GM23338 (cell line): ENCODE measurements at regions not wholly inside any gene's neighbourhood (a gene's known extent, or its start where the extent isn't known, plus 50 kb on each side); places are given as distances from the start of the nearest gene placed in this dataset.

ENCODE experiments used
- ATAC-seq: fragments of 200-7000 bp; cut with Tn5 transposase; 3 replicates; pipeline ENCODE4 v1.9.1; 2020
- DNase-seq: peaks from one replicate; pipeline ENCODE4 v3.0.0-alpha.2; 2015; ENCODE audit warnings: low spot score
- H2AFZ ChIP-seq: fragments of 200-600 bp; sonication (generic); 2 replicates; pipeline ENCODE4 v1.8.0; 2016; ENCODE audit warnings: antibody characterized with exemption, mild to moderate bottlenecking, moderate library complexity
- H3F3A ChIP-seq: fragments of 200-600 bp; sonication (generic); replicated peaks from 2 replicates; pipeline ENCODE4 v1.8.0; 2017; ENCODE audit warnings: antibody characterized with exemption, mixed run types, low read depth
- H3K27ac ChIP-seq: fragments of 200-600 bp; sonication (generic); 2 replicates; pipeline ENCODE4 v1.6.1; 2016; ENCODE audit warnings: low read depth
- H3K27me3 ChIP-seq: fragments of 200-600 bp; sonication (generic); 2 replicates; pipeline ENCODE4 v1.8.0; 2016; ENCODE audit warnings: mild to moderate bottlenecking, mixed run types, moderate library complexity; ENCODE audit not compliant: insufficient read depth
- H3K36me3 ChIP-seq: fragments of 200-600 bp; sonication (generic); 2 replicates; pipeline ENCODE4 v1.8.0; 2016; ENCODE audit warnings: mild to moderate bottlenecking; ENCODE audit not compliant: insufficient read depth
- H3K4me1 ChIP-seq: fragments of 200-600 bp; sonication (generic); 2 replicates; pipeline ENCODE4 v1.8.0; 2016; ENCODE audit warnings: mild to moderate bottlenecking, moderate library complexity; ENCODE audit not compliant: insufficient read depth
- H3K4me2 ChIP-seq: fragments of 200-600 bp; sonication (generic); 2 replicates; pipeline ENCODE4 v1.7.1; 2017; ENCODE audit warnings: mixed run types
- H3K4me3 ChIP-seq: fragments of 200-600 bp; sonication (generic); 2 replicates; pipeline ENCODE4 v1.6.1; 2016; ENCODE audit warnings: mixed run types
- H3K79me2 ChIP-seq: fragments of 200-600 bp; sonication (generic); replicated peaks from 2 replicates; pipeline ENCODE4 v1.8.0; 2017; ENCODE audit warnings: mild to moderate bottlenecking; ENCODE audit not compliant: insufficient read depth
- H3K9me2 ChIP-seq: fragments of 200-600 bp; sonication (generic); 2 replicates; pipeline ENCODE4 v1.8.0; 2017; ENCODE audit not compliant: insufficient read depth
- H4K20me1 ChIP-seq: fragments of 200-600 bp; sonication (generic); replicated peaks from 2 replicates; pipeline ENCODE4 v1.8.0; 2017; ENCODE audit warnings: mild to moderate bottlenecking; ENCODE audit not compliant: insufficient read depth
- H3K27ac Mint-ChIP-seq: 2 replicates; pipeline ENCODE4 v1.8.0; 2020; ENCODE audit warnings: inconsistent platforms, mild to moderate bottlenecking, moderate library complexity, mixed read lengths
- H3K27me3 Mint-ChIP-seq: 3 replicates; pipeline ENCODE4 v1.8.0; 2022; ENCODE audit warnings: low read depth, mild to moderate bottlenecking, moderate library complexity, mixed read lengths, inconsistent platforms; ENCODE audit not compliant: insufficient read depth, poor library complexity
- H3K36me3 Mint-ChIP-seq: 3 replicates; pipeline ENCODE4 v1.8.0; 2021; ENCODE audit warnings: low read depth, mild to moderate bottlenecking, inconsistent platforms, moderate library complexity, mixed read lengths
- H3K4me1 Mint-ChIP-seq: 3 replicates; pipeline ENCODE4 v1.8.0; 2020; ENCODE audit warnings: mild to moderate bottlenecking, inconsistent platforms, mixed read lengths
- H3K4me3 Mint-ChIP-seq: 3 replicates; pipeline ENCODE4 v1.8.0; 2021; ENCODE audit warnings: moderate library complexity, mild to moderate bottlenecking, inconsistent platforms, mixed read lengths
- H3K9me3 Mint-ChIP-seq: 3 replicates; pipeline ENCODE4 v1.8.0; 2020; ENCODE audit warnings: moderate library complexity, mild to moderate bottlenecking, inconsistent platforms, mixed read lengths
- CREB1 ChIP-seq: fragments of 250-450 bp; sonication (Bioruptor Pico); IDR thresholded peaks from 2 replicates; pipeline ENCODE4 v1.5.0; 2020; ENCODE audit warnings: low read depth, mild to moderate bottlenecking, moderate library complexity
- CTCF ChIP-seq, 2 experiments: fragments of 200-600 bp in 1 of 2; sonication (generic) in 1 of 2; conservative IDR thresholded peaks; 2 replicates each; pipeline versions ENCODE4 v1.5.1 to v1.6.1; 2016 to 2017; ENCODE audit warnings: antibody characterized with exemption in 2 of 2, low read depth in 2 of 2, mild to moderate bottlenecking in 2 of 2, moderate library complexity in 1 of 2
- ETS1 ChIP-seq: IDR thresholded peaks from 2 replicates; pipeline ENCODE4 v1.6.1; 2016; ENCODE audit warnings: antibody characterized with exemption
- EZH2 ChIP-seq: fragments of 200-600 bp; sonication (generic); IDR thresholded peaks from one replicate; pipeline ENCODE4 v1.8.0; 2017; ENCODE audit warnings: antibody characterized with exemption, mild to moderate bottlenecking, low read depth; ENCODE audit not compliant: unreplicated experiment
- EZH2phosphoT487 ChIP-seq: fragments of 200-600 bp; sonication (generic); IDR thresholded peaks from one replicate; pipeline ENCODE4 v1.8.1; 2018; ENCODE audit warnings: antibody characterized with exemption; ENCODE audit not compliant: unreplicated experiment
- JUNB ChIP-seq: IDR thresholded peaks from one replicate; pipeline ENCODE4 v1.6.1; 2016; ENCODE audit warnings: antibody characterized with exemption; ENCODE audit not compliant: unreplicated experiment
- NANOG ChIP-seq: IDR thresholded peaks from 2 replicates; pipeline ENCODE4 v1.6.1; 2016; ENCODE audit warnings: antibody characterized with exemption, borderline replicate concordance
- STAT1 ChIP-seq: IDR thresholded peaks from one replicate; pipeline ENCODE4 v1.6.1; 2016; ENCODE audit warnings: antibody characterized with exemption; ENCODE audit not compliant: unreplicated experiment
- ZNF114 ChIP-seq: fragments of 250-450 bp; sonication (Bioruptor Pico); IDR thresholded peaks from 2 replicates; pipeline ENCODE4 v1.5.0; 2020; ENCODE audit warnings: mild to moderate bottlenecking, moderate library complexity
- ZNF331 ChIP-seq: fragments of 250-450 bp; sonication (Bioruptor Pico); IDR thresholded peaks from 2 replicates; pipeline ENCODE4 v1.5.0; 2020; ENCODE audit warnings: low read depth, mild to moderate bottlenecking, moderate library complexity

- TF ChIP-seq ETS1 = no peak
- no peak for TF ChIP-seq STAT1
- no peak for TF ChIP-seq EZH2phosphoT487
- TF ChIP-seq CTCF (conservative IDR thresholded peaks at IDR 0.05; ENCODE audit: low read depth in 2 of 2) = no peak
- no peak for TF ChIP-seq NANOG
- no peak for TF ChIP-seq JUNB
- no peak for TF ChIP-seq ZNF331
These were observed 165.0 kb downstream of the TRIM27 start (continued) for GRCh38 chr6:28758818-28759235.

- Histone ChIP-seq H3K4me2 (peak overlapping the region; percentile 85), H3F3A (peaks cover 28% of the 10 kb centered on the region), H3K9me2 (no peaks in the 10 kb centered on the region), H3K79me2 (no peaks in the 10 kb centered on the region), H3K36me3 (no peaks in the 10 kb centered on the region), H3K27me3 (peaks cover 98% of the 10 kb centered on the region), H3K4me1 (peaks cover 51% of the 10 kb centered on the region), H3K4me3 (peak overlapping the region; percentile 55), H2AFZ (no peak overlapping the region), H3K27ac (no peak overlapping the region), H4K20me1 (peaks cover 16% of the 10 kb centered on the region)
- Mint-ChIP-seq H3K4me3 (peak overlapping the region; percentile 76), H3K36me3 (0 out of 3 replicates have a peak, but pooled peaks cover 2% of the 10 kb centered on the region), H3K4me1 (peaks cover 39% of the 10 kb centered on the region), H3K27ac (no peak overlapping the region), H3K27me3 (peaks cover 79% of the 10 kb centered on the region), H3K9me3 (no peaks in the 10 kb centered on the region; the same call in 2 of the 3 replicates)
- ATAC-seq (peak; percentile 19; the same call in 2 of the 3 replicates), DNase-seq (no peak)
- TF ChIP-seq EZH2phosphoT487 (no peak), CREB1 (no peak), EZH2 (peak; percentile 23), ZNF114 (no peak)
These were observed 159.6 kb downstream of the TRIM27 start for GRCh38 chr6:28764014-28764723.

- peaks cover 81% of the 10 kb centered on the region for H3K27me3 Mint-ChIP-seq
- Histone ChIP-seq H3K27ac (no peak overlapping the region), H3K4me3 (peak overlapping the region; percentile 55), H3K27me3 (peaks cover 98% of the 10 kb centered on the region), H2AFZ (no peak overlapping the region), H3K36me3 (no peaks in the 10 kb centered on the region), H3K4me2 (peak overlapping the region; percentile 85), H4K20me1 (peaks cover 16% of the 10 kb centered on the region), H3F3A (peaks cover 33% of the 10 kb centered on the region), H3K79me2 (no peaks in the 10 kb centered on the region), H3K9me2 (no peaks in the 10 kb centered on the region), H3K4me1 (peaks cover 58% of the 10 kb centered on the region)
- ATAC-seq (no peak), DNase-seq (no peak)
- peaks cover 46% of the 10 kb centered on the region for H3K4me1 Mint-ChIP-seq
- 0 out of 3 replicates have a peak, but pooled peaks cover 2% of the 10 kb centered on the region for H3K36me3 Mint-ChIP-seq
- H3K9me3 Mint-ChIP-seq = no peaks in the 10 kb centered on the region; the same call in 2 of the 3 replicates
- TF ChIP-seq ETS1 = no peak
- peak; percentile 90 for TF ChIP-seq EZH2
- H3K4me3 Mint-ChIP-seq = peak overlapping the region; percentile 76
- no peak overlapping the region for H3K27ac Mint-ChIP-seq
These were observed 159.0 kb downstream of the TRIM27 start for GRCh38 chr6:28764761-28765282.
